Stimulated activated naive CD8-positive, alpha-beta T cell treated with anti-CD3 and anti-CD28 coated beads, Interleukin-15, Interleukin-2, amounts not matched to agents 100 ng/mL and 50 ng/mL, for 24 hours (primary cell): ENCODE measurements at regions not wholly inside any gene's neighbourhood (a gene's known extent, or its start where the extent isn't known, plus 50 kb on each side); places are given as distances from the start of the nearest gene placed in this dataset.
"Not testable (repeated sequence)": the region's sequence is repeated elsewhere in the genome, so short reads cannot be mapped to it uniquely, and the experiment has no call there.

Experiments
- H3K27ac Mint-ChIP-seq: one replicate; pipeline ENCODE4 v1.8.0; 2021; ENCODE audit warnings: mild to moderate bottlenecking, mixed read lengths
- H3K27me3 Mint-ChIP-seq: one replicate; pipeline ENCODE4 v1.8.0; 2021; ENCODE audit warnings: mixed read lengths
- H3K36me3 Mint-ChIP-seq: one replicate; pipeline ENCODE4 v1.8.0; 2021; ENCODE audit warnings: low read depth, mixed read lengths
- H3K4me1 Mint-ChIP-seq: one replicate; pipeline ENCODE4 v1.8.0; 2021; ENCODE audit warnings: low read depth, mixed read lengths
- H3K4me3 Mint-ChIP-seq: one replicate; pipeline ENCODE4 v1.8.0; 2021; ENCODE audit warnings: mild to moderate bottlenecking, mixed read lengths
- H3K9me3 Mint-ChIP-seq: one replicate; pipeline ENCODE4 v1.8.0; 2021; ENCODE audit warnings: mixed read lengths

DNA sequence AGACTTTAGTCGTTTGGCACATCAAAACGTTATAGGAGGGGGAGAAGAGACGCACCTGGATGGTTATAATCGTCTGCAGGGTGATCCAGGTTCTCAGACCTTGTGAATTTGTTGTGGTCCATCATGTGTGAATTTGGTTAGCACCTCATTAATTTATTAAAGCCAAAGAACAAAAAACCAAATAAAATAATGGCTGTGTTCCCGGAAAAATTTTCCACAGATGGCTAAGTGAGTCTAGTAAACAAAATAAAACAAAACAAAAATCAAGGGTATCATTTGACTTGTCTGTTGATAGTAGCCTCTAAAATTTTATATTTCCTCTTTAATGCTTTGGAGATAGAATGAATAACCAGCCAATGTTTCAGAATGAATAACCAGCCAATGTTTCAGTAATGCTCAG is 119.7 kb downstream of the ACTBL2 start:
- Mint-ChIP-seq H3K4me1 (no peaks in the 10 kb centered on the region), H3K9me3 (no peaks in the 10 kb centered on the region), H3K36me3 (no peaks in the 10 kb centered on the region), H3K4me3 (no peak overlapping the region), H3K27ac (no peak overlapping the region), H3K27me3 (peaks cover 4% of the 10 kb centered on the region)

DNA sequence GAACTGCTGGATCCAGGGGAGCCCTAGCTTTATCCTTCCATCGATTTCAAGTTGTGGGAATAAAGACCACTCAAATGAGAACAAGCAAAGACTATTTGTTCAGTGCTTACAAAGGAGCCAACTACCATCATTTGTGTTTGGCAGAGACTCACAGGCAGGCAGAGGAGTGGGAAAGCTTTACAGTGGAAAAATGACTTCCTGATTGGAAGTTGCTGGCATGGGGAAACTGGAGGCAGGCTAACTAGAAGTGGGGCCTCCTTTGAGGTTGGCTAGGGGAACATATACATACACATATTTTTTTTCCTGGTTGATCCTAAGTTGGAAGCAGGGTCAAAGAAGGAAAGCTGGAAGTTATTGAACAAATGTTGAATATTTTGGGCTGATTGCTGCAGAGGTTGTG is 121.7 kb downstream of the ACTBL2 start:
- Mint-ChIP-seq H3K4me3 (no peak overlapping the region), H3K36me3 (no peaks in the 10 kb centered on the region), H3K27me3 (peaks cover 4% of the 10 kb centered on the region), H3K4me1 (no peaks in the 10 kb centered on the region), H3K9me3 (no peaks in the 10 kb centered on the region), H3K27ac (no peak overlapping the region)

DNA sequence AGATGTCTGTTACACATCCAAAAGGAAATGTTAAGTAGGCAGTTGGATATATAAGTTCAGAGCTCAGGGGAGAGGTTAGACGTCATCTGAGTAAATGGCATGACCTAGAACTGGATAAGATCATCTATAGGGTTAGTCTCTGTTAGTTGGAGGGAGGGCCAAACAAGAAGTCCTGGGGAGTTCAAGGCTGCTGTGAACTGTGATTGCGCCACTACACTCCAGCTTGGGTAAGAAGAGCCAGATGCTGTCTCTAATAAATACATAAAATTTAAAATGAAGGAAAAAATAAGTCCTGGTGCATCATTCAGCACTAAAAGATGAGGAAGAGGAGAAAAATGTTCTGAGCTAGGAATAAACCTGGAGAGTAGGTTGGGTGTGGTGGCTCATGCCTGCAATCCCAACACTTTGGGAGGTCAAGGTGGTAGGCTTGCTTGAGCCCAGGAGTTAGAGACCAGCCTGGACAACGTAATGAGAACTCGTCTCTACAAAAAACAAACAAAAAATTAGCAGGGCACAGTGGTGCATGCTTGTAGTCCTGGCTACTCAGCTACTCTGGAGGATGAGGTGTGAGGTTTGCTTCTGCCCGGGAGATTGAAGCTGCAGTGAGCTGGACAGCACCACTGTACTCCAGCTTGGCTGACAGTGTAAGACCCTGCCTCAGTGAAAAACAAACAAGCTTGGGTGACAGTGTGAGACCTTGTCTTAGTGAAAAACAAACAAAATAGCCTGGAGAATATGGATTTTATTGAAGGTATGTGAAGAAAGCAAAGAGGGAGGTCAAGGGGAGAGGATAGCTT is 123.6 kb downstream of the ACTBL2 start:
- Mint-ChIP-seq H3K36me3 (no peaks in the 10 kb centered on the region), H3K27ac (no peak overlapping the region), H3K4me3 (no peak overlapping the region), H3K9me3 (no peaks in the 10 kb centered on the region), H3K4me1 (no peaks in the 10 kb centered on the region), H3K27me3 (peaks cover 8% of the 10 kb centered on the region)

DNA sequence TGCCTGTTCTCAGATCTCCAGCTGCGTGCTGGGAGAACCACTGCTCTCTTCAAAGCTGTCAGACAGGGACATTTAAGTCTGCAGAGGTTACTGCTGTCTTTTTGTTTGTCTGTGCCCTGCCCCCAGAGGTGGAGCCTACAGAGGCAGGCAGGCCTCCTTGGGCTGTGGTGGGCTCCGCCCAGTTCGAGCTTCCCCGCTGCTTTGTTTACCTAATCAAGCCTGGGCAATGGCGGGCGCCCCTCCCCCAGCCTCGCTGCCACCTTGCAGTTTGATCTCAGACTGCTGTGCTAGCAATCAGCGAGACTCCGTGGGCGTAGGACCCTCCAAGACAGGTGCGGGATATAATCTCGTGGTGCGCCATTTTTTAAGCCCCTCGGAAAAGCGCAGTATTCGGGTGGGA is 125.8 kb downstream of the ACTBL2 start:
- not testable (repeated sequence) for H3K4me3 Mint-ChIP-seq, H3K36me3 Mint-ChIP-seq, H3K9me3 Mint-ChIP-seq, H3K27ac Mint-ChIP-seq, H3K4me1 Mint-ChIP-seq, H3K27me3 Mint-ChIP-seq

DNA sequence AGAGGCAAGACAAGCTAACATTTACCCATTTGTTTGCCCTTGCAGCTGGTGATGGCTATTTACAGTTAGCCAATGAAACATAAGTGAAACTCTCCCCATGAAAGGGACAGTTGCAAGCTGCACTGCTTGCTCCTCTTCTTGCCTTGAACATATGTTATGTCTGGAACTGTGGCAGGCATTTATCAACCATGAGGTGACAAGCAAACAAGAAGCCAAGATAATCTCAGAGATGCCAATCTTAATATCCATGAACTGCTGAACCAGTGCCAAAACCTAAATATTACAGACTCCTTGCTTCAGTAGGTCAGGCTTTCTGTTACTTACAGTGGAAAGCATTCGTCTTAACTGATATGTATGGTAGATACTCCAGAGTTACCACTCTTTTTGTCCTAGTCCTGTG is 133.4 kb downstream of the ACTBL2 start:
- Mint-ChIP-seq H3K27ac (no peak overlapping the region), H3K4me1 (no peaks in the 10 kb centered on the region), H3K36me3 (no peaks in the 10 kb centered on the region), H3K9me3 (peaks cover 5% of the 10 kb centered on the region), H3K4me3 (no peak overlapping the region), H3K27me3 (peaks cover 5% of the 10 kb centered on the region)

DNA sequence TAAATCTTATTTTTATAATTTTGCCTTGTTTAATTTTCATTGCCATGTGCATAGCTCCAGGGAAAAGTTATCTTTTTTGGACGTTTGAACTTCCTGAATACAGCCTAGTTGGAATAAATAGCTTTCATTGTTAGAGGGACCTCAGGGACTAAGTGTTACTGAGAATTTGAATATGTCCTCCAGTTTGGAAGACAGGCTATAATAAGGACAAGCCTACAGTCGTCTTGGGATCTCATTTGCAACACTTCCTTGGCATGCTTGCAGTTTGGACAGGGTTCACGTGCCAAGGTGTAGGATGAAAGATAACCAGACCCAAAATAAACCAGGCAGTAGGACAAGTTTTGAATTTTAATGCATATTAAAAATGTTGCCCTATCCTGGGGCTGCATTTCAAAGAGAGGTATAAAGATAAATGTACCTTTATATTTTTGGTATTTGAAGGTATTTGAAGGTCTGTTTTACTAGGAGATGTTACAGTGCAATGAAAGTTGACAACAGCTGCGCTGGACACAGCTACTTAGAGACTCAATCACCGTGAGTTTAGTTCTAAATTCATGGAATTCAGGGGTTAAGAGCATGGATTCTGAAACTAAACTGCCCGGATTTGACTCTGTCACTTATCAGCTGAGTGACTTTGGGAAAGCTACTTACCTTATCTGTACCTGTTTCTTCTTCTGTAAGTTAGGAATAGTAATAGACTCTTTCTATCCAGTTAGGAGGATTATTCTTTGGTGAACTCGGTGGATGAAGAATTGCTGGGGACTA is 134.1 kb downstream of the ACTBL2 start:
- H3K27me3 Mint-ChIP-seq: peaks cover 5% of the 10 kb centered on the region
- H3K4me3 Mint-ChIP-seq: no peak overlapping the region
- peaks cover 5% of the 10 kb centered on the region for H3K9me3 Mint-ChIP-seq
- H3K36me3 Mint-ChIP-seq: no peaks in the 10 kb centered on the region
- no peaks in the 10 kb centered on the region for H3K4me1 Mint-ChIP-seq
- no peak overlapping the region for H3K27ac Mint-ChIP-seq

DNA sequence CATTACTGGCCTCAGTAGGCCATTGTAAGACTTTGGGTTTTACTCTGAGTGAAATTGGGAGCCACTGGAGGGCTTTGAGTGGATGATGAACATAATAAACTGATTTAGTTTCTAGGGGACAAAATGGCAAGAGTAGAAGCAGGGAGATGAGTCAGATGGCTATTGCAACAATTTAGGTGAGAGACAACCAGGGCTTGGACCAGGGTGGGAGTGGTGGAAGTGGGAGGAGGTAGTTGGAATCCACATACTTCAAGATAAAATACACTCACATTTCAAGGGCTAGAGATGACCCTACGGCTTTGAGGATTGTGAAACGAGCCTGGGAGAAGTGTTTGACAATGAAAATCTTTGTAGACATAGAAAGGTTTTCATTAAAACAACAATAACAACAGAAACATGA is 136.3 kb downstream of the ACTBL2 start:
- Mint-ChIP-seq H3K27me3 (peaks cover 5% of the 10 kb centered on the region), H3K36me3 (no peaks in the 10 kb centered on the region), H3K4me1 (no peaks in the 10 kb centered on the region), H3K4me3 (no peak overlapping the region), H3K27ac (no peak overlapping the region), H3K9me3 (peaks cover 5% of the 10 kb centered on the region)

DNA sequence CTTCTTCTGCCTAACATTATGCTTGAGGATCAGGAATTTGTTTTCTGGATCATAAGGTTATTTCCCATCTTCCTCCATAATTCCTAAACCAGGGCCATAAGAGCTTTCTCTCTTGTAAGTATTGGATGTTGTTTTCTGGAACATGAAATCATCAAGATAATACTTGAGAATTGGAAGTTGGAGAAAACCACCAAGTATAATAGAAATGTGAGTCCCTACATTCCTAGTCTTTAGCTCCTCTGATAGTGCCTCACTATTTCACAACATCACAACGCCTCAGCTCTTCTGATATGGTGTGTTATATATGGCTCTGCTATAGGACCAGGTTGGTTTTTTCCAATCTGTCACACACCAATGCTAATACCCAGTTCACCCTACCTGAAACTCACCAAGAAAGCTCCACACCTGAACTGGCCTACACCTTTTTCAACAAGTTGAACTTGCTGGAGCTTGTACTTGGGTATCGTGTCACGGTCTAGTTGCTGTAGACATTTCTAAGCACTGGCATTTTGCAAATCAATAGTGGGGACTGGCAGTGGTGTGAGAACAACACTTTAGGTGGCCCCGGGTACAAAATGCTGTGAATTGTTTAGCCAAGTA is 141.1 kb downstream of the ACTBL2 start:
- no peaks in the 10 kb centered on the region for H3K36me3 Mint-ChIP-seq
- no peaks in the 10 kb centered on the region for H3K4me1 Mint-ChIP-seq
- peaks cover 5% of the 10 kb centered on the region for H3K27me3 Mint-ChIP-seq
- no peak overlapping the region for H3K27ac Mint-ChIP-seq
- peaks cover 5% of the 10 kb centered on the region for H3K9me3 Mint-ChIP-seq
- H3K4me3 Mint-ChIP-seq: no peak overlapping the region

DNA sequence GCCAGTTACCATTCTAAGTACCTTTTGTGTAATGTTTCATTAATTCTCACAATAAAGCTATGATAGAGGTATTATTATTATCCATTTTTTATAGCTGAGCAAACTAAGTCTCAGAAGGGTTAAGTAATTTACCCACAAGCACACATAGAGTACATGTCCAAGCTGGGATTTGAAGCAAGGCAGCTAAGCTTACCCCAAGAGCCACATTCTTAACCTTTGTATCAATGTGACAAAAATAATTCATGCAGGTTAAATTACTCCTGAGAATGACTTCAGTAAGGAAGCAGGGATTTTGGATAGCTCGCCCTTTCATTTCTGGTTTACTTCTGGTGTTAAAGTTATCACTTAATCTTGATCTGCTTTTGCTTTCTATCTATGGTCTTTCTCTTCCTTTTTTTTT is 141.9 kb downstream of the ACTBL2 start:
- Mint-ChIP-seq H3K27me3 (no peaks in the 10 kb centered on the region), H3K9me3 (no peaks in the 10 kb centered on the region), H3K27ac (no peak overlapping the region), H3K36me3 (no peaks in the 10 kb centered on the region), H3K4me1 (no peaks in the 10 kb centered on the region), H3K4me3 (no peak overlapping the region)

DNA sequence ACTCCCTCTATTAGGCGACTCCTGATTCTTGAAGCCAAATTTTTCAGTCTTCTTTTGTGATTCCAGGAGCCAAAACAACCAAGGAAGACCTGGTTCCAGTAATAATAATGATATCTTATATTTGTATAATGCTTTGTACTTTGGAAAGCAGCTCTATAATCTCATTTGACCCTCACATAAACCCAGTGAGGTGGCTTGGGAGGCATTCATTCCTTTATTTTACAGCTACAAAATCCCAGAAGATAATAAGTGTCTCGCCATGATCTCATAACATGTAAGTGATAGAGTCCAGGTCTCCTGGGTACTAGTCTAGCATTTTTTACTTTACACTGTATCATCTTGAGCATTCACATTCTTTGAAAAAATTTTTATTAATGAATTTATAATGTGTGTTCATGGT is 143.1 kb downstream of the ACTBL2 start:
- Mint-ChIP-seq H3K36me3 (no peaks in the 10 kb centered on the region), H3K4me1 (no peaks in the 10 kb centered on the region), H3K4me3 (no peak overlapping the region), H3K27me3 (no peaks in the 10 kb centered on the region), H3K9me3 (no peaks in the 10 kb centered on the region), H3K27ac (no peak overlapping the region)

DNA sequence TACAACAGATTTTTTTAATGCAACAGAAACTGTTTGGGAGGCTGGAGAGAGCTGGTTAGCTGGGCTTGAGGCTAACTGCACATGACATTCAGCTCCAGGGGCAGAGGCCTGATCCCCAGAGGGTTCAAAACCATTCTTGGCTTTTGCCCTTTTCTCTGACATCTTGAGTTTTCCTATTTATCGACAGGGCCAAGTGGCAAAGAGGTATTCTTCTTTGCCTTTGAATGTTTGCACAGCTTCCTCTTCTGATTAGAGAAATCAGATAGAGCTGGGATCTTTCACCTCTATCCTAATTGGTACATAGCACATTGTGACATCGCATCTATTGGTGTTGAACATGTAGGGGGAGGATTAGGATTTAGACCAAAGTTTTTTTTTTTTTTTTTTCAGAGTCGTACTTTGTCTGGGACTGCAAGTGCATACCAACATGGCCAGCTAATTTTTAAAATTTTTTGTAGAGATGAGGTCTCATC is 143.7 kb downstream of the ACTBL2 start:
- Mint-ChIP-seq H3K9me3 (no peaks in the 10 kb centered on the region), H3K27ac (no peak overlapping the region), H3K4me3 (no peak overlapping the region), H3K27me3 (no peaks in the 10 kb centered on the region), H3K36me3 (no peaks in the 10 kb centered on the region), H3K4me1 (no peaks in the 10 kb centered on the region)

DNA sequence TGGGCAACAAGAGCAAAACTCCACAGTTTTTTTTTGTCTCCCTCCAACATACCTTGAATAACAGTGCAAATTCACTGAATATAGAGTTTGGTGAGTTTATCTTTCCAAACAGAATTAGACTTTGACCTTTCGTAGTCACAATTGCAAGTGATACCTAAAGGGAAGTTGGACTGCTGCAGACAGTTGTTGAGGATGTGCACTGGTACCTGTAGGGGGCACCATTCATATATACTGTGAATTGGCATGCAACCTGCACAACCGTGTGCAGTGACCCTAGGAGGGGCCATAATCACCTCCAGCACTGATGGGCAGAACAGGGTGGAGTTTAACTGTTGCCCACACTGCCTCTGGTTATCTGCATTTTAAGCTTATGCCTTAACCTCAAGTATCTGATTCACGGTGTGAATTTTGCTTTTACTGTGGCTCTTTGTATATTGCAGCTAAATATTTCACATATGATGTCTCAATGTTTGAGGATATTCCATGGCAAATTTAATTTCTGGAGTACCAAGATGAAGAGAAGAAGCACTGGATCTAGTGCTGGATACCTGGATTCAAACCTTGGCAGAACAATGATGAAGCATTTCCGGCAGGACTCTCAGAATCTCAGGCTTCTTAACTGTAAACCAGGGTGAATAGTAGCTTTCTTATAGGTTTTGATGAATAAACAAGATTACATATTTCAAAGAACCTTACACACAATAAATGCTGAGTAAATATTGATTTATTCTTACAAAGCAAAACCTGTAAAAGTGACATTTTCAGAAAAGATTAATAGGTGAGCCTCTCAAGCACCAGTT is 144.3 kb downstream of the ACTBL2 start:
- H3K9me3 Mint-ChIP-seq: no peaks in the 10 kb centered on the region
- H3K4me3 Mint-ChIP-seq: no peak overlapping the region
- H3K4me1 Mint-ChIP-seq: no peaks in the 10 kb centered on the region
- H3K27me3 Mint-ChIP-seq: no peaks in the 10 kb centered on the region
- no peak overlapping the region for H3K27ac Mint-ChIP-seq
- no peaks in the 10 kb centered on the region for H3K36me3 Mint-ChIP-seq

DNA sequence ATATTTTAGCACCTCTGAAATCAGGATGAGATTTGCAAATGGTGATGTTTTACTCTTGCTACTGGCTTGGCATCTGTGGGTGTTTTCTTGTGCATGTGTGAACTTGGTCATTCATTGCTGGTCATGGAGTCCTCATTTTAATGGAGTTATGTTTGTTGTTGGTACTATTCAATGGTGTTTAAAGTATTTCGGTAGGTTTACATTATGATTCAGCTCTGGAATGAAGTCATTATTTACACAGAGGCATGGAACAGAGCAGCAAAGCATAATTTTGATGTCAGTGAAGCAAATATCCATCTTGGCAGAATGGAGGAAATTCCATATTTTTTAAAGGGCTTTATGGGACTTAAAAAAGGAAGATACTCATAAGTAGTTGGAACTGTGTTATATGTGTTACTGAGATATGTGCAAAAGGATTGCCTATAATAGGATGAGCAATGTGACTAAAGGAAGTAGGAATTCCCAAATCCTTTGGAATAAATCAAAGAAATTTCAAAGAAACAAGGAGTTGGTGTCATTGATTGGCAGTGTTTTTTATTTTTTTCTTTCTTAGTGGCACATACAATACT is 147.4 kb downstream of the ACTBL2 start:
- Mint-ChIP-seq H3K9me3 (no peaks in the 10 kb centered on the region), H3K36me3 (no peaks in the 10 kb centered on the region)

DNA sequence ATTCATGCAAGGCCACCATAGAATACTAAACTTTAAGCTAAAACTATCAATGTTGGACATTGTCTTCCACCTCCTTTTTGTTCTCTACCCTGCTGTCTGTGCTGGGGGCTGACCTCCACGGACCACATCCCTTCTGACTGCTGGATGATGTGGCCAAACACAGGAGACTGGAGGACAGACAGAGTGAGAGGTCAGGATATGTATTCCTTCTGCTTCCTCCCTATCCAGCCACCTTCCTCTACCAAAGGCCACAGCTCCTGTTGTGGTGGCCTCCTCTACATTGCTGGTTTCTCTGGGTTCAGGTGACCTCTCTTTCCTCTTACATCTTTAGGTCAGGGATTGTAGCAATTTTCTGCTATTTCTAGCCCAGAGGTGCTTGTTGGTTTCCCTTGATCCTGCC is 148.1 kb downstream of the ACTBL2 start:
- no peaks in the 10 kb centered on the region for H3K36me3 Mint-ChIP-seq
- H3K27ac Mint-ChIP-seq: no peak overlapping the region
- H3K4me1 Mint-ChIP-seq: no peaks in the 10 kb centered on the region
- peaks cover 4% of the 10 kb centered on the region for H3K27me3 Mint-ChIP-seq
- no peaks in the 10 kb centered on the region for H3K9me3 Mint-ChIP-seq
- no peak overlapping the region for H3K4me3 Mint-ChIP-seq

More for the DNA sequence above, 147.4 kb downstream of the ACTBL2 start:
- no peak overlapping the region for H3K27ac Mint-ChIP-seq
- peaks cover 4% of the 10 kb centered on the region for H3K27me3 Mint-ChIP-seq
- no peaks in the 10 kb centered on the region for H3K4me1 Mint-ChIP-seq
- no peak overlapping the region for H3K4me3 Mint-ChIP-seq
